ENCODE measurements at regions not wholly inside any gene's neighbourhood (a gene's known extent, or its start where the extent isn't known, plus 50 kb on each side); places are given as distances from the start of the nearest gene placed in this dataset.

DNA sequence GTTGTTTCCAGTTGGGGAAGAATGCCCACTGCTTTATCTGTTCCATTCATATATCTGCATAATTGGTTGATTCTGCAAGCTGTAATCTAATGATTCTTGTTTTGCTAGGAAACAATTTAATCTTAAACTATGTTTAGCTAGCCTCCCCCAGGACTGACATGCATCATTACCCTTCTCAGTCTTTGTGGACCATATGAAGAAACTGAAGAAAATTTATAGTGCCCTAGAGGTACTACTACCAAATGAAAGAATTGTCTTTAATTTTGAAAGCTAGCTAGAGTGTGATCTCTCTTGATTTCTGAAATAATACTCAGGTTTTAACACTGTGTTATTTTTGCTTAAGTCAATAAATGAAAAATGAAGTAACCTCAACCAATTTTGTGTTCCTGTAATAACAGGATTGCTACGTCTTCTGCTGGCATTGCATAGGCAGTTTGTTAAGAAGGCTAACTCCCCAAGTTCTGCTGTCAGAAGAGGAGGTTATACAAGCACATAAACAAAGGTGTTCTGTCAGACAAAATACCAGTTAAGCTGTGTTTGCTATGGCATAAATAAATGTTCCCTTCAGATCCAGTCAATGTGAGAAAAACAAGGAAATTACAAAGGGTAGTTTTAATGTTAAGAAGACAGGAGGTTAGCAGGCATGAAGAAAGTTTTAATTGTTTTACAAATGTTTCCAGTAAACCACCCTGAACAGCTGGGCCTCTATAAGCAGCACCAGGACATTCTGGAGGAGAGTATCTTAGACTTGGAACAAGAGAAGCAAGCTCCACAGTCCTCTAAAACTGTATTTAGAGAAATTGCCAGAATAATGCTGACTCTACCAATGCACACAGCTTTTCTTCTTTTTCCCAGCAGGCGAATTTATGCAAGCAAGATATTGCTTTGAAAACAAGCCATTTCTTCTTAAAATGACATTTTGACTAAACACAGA is 90.3 kb upstream of the CTTNBP2 start:
- intact Hi-C loops (cut with micrococcal nuclease), result no loop called here
- no peak for TF ChIP-seq CTCF (IDR thresholded peaks at IDR 0.05; ENCODE audit: unreplicated experiment)
- ChIA-PET POLR2A (interaction anchor here (0.7 to 1.1 kb wide), 2 partner anchors 14 to 125 kb away, joined by 3 read pairs; no protein-coding TSS in a partner anchor), CTCF (interaction anchor here (0.6 kb wide), 1 partner anchor 115 kb away, joined by 3 read pairs; no protein-coding TSS in a partner anchor)
- no TSS peak for BruUV-seq (replicated peaks)
- H3K36me3 Mint-ChIP-seq (ENCODE audit: insufficient read depth, unreplicated experiment), result no peaks in the 10 kb centered on the region
- H3K27ac Mint-ChIP-seq (ENCODE audit: low read depth, unreplicated experiment), result no peak overlapping the region
- no peaks in the 10 kb centered on the region for H3K4me1 Mint-ChIP-seq (ENCODE audit: insufficient read depth, unreplicated experiment)
- H3K27me3 Mint-ChIP-seq (ENCODE audit: insufficient read depth, unreplicated experiment), result no peaks in the 10 kb centered on the region
- H3K4me3 Mint-ChIP-seq (ENCODE audit: unreplicated experiment), result no peak overlapping the region
- DNase-seq (ENCODE audit: unreplicated experiment), result no peak
- no peaks in the 10 kb centered on the region for H3K9me3 Mint-ChIP-seq (ENCODE audit: unreplicated experiment)

DNA sequence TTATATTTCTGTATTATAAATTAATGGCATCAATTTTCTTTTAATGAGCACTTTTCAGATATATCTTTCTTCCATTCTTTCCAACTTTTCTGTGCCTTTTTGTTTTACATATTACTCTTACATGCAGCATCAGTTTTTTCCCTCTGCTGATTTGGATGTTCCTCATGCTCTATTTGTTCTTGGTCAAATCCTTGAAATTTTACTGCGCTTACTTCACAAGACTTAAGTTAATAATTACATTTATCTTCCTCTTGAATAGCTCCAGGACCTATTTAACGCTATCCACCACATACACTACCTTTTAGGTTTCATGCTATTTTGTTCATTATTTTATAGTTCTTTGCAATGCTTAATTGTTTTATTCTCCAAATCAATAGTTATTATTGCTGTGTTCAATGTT is 97.6 kb upstream of the CTTNBP2 start:
- POLR2A ChIA-PET, result no interaction called here
- CTCF ChIA-PET, result interaction anchor here (0.6 kb wide), 1 partner anchor 71 kb away, joined by 3 read pairs; no protein-coding TSS in a partner anchor
- intact Hi-C loops (cut with micrococcal nuclease), result no loop called here
- no peaks in the 10 kb centered on the region for H3K36me3 Mint-ChIP-seq (ENCODE audit: insufficient read depth, unreplicated experiment)
- no peak overlapping the region for H3K27ac Mint-ChIP-seq (ENCODE audit: low read depth, unreplicated experiment)
- no peaks in the 10 kb centered on the region for H3K27me3 Mint-ChIP-seq (ENCODE audit: insufficient read depth, unreplicated experiment)
- no TSS peak for BruUV-seq (replicated peaks)
- H3K4me3 Mint-ChIP-seq (ENCODE audit: unreplicated experiment), result no peak overlapping the region
- H3K9me3 Mint-ChIP-seq (ENCODE audit: unreplicated experiment), result no peaks in the 10 kb centered on the region
- DNase-seq (ENCODE audit: unreplicated experiment), result no peak
- no peaks in the 10 kb centered on the region for H3K4me1 Mint-ChIP-seq (ENCODE audit: insufficient read depth, unreplicated experiment)
- no peak for TF ChIP-seq CTCF (IDR thresholded peaks at IDR 0.05; ENCODE audit: unreplicated experiment)

DNA sequence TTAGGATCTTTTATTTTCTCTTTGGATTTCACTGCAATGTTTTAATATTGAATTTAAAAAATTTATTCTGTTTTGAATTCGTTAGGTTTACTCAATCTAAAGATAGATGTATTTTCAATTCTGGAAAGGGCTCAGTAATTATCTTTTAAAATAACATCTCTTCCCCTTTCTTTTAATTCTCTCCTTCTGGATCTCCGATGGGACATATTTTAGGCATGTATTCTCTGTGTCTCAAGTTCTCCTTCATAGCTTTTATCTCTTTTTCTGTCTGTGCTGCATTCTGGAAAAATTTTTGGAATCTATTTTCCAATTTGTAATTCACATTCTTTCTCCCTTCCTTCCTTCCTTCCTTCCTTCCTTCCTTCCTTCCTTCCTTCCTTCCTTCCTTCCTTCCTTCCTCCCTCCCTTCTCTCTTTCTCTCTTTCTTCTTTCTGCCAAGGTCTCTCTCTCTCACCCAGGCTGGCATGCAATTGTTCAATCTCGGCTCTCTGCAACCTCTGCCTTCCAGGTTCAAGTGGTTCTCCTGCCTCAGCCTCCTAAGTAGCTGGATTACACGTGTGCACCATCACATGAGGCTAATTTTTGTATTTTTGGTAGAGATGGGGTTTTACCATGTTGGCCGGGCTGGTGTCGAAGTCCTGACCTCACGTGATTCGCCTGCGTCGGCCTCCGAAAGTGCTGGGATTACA is 98.5 kb upstream of the CTTNBP2 start:
- Mint-ChIP-seq H3K4me3 (ENCODE audit: unreplicated experiment) (no peak overlapping the region), H3K9me3 (ENCODE audit: unreplicated experiment) (no peaks in the 10 kb centered on the region), H3K27ac (ENCODE audit: low read depth, unreplicated experiment) (no peak overlapping the region), H3K27me3 (ENCODE audit: insufficient read depth, unreplicated experiment) (no peaks in the 10 kb centered on the region), H3K4me1 (ENCODE audit: insufficient read depth, unreplicated experiment) (no peaks in the 10 kb centered on the region), H3K36me3 (ENCODE audit: insufficient read depth, unreplicated experiment) (no peaks in the 10 kb centered on the region)
- DNase-seq (ENCODE audit: unreplicated experiment), result no peak
- intact Hi-C loops (cut with micrococcal nuclease), result no loop called here
- CTCF ChIA-PET, result interaction anchor here (0.6 kb wide), 2 partner anchors 70 to 286 kb away, joined by 3 to 4 read pairs; no protein-coding TSS in a partner anchor
- POLR2A ChIA-PET, result interaction anchor here (0.8 kb wide), 1 partner anchor 43 kb away, joined by 3 read pairs; no protein-coding TSS in a partner anchor
- no peak for TF ChIP-seq CTCF (IDR thresholded peaks at IDR 0.05; ENCODE audit: unreplicated experiment)
- BruUV-seq (replicated peaks), result no TSS peak

GRCh38 chr7:117972606-117973005 is 99.4 kb upstream of the CTTNBP2 start:
- intact Hi-C loops (cut with micrococcal nuclease), result no loop called here
- Mint-ChIP-seq H3K36me3 (ENCODE audit: insufficient read depth, unreplicated experiment) (no peaks in the 10 kb centered on the region), H3K27me3 (ENCODE audit: insufficient read depth, unreplicated experiment) (no peaks in the 10 kb centered on the region), H3K4me3 (ENCODE audit: unreplicated experiment) (no peak overlapping the region), H3K27ac (ENCODE audit: low read depth, unreplicated experiment) (no peak overlapping the region), H3K9me3 (ENCODE audit: unreplicated experiment) (no peaks in the 10 kb centered on the region), H3K4me1 (ENCODE audit: insufficient read depth, unreplicated experiment) (no peaks in the 10 kb centered on the region)
- no peak for DNase-seq (ENCODE audit: unreplicated experiment)
- TF ChIP-seq CTCF (IDR thresholded peaks at IDR 0.05; ENCODE audit: unreplicated experiment), result no peak
- ChIA-PET CTCF (no interaction called here), POLR2A (interaction anchor here (0.8 kb wide), 1 partner anchor 44 kb away, joined by 3 read pairs; no protein-coding TSS in a partner anchor)
- BruUV-seq (replicated peaks), result no TSS peak

All from MCF 10A (cell line).